Left renal pelvis (tissue), 4 donors: ENCODE measurements at regions not wholly inside any gene's neighbourhood (a gene's known extent, or its start where the extent isn't known, plus 50 kb on each side); places are given as distances from the start of the nearest gene placed in this dataset.

Experiments used
- DNase-seq, 4 donors: peaks; one replicate each; pipeline ENCODE4 v3.0.0-alpha.2; 2013; ENCODE audit warnings: low read depth in 4 of 4, low spot score in 3 of 4

- no peak for DNase-seq
Observed at GRCh38 chr18:22260208-22260820, 90.9 kb downstream of the GATA6 start.

GRCh38 chr18:22257022-22257543 lies 87.7 kb downstream of the GATA6 start:
- DNase-seq, result no peak

GRCh38 chr18:22254088-22254487 lies 84.7 kb downstream of the GATA6 start:
- DNase-seq, result no peak

GRCh38 chr18:22253676-22254075 lies 84.3 kb downstream of the GATA6 start:
- no peak for DNase-seq

GRCh38 chr18:22253156-22253555 lies 83.8 kb downstream of the GATA6 start:
- DNase-seq, result no peak
